Spleen (tissue), 7 donors: ENCODE measurements at regions not wholly inside any gene's neighbourhood (a gene's known extent, or its start where the extent isn't known, plus 50 kb on each side); places are given as distances from the start of the nearest gene placed in this dataset.

ENCODE experiments used
- POLR2A ChIP-seq, 3 donors: fragments of 450-650 bp; IDR thresholded peaks; one replicate each; pipeline ENCODE4 v1.5.1; 2017; ENCODE audit warnings: antibody characterized with exemption in 3 of 3, mild to moderate bottlenecking in 1 of 3
- POLR2AphosphoS5 ChIP-seq, 3 donors: sonication (generic); formaldehyde crosslinking; IDR thresholded peaks; one replicate each; pipeline ENCODE4 v1.5.1; 2017; ENCODE audit warnings: antibody characterized with exemption in 3 of 3
- TF ChIP-seq, protein P1 (sequence below), 11 experiments: fragments of 200-600 bp in 7 of 11; fragments of 450-650 bp in 4 of 11; sonication (generic) in 4 of 11; IDR thresholded peaks in 8 of 11; conservative IDR thresholded peaks in 3 of 11; 1 replicate in 7 of 11; 2 replicates in 4 of 11; pipeline versions ENCODE4 v1.4.0 to v1.8.0; 2016 to 2021; ENCODE audit warnings: antibody characterized with exemption in 11 of 11, inconsistent platforms in 4 of 11, mild to moderate bottlenecking in 1 of 11
- donor health status: DM: no; HTN: no; CAD: no; lungs with moderate emphysema.
- donor health status: DM: no; HTN: no; CAD: no.
- donor health status: DM: no; HTN: no; CAD: no.

DNA sequence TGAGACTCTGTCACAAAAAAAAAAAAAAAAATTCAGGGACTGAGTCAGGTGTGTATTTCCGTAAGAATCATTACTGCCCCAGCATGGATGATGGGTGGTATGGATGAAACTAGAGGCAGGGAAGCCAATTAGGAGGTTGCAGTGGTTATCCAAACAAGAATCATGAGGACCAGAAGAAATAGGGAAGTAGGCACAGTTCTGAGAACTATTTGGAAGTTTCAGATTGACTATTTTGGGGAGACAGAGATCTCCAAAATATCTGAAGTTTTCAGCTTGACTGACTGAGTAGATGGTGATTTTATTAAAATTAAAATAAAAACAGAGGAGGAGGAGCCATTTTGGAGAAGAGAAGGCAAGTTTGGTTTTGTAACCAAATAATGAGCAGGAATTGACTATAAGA is 119.4 kb upstream of the NRBF2 start:
- TF ChIP-seq, protein P1, sequence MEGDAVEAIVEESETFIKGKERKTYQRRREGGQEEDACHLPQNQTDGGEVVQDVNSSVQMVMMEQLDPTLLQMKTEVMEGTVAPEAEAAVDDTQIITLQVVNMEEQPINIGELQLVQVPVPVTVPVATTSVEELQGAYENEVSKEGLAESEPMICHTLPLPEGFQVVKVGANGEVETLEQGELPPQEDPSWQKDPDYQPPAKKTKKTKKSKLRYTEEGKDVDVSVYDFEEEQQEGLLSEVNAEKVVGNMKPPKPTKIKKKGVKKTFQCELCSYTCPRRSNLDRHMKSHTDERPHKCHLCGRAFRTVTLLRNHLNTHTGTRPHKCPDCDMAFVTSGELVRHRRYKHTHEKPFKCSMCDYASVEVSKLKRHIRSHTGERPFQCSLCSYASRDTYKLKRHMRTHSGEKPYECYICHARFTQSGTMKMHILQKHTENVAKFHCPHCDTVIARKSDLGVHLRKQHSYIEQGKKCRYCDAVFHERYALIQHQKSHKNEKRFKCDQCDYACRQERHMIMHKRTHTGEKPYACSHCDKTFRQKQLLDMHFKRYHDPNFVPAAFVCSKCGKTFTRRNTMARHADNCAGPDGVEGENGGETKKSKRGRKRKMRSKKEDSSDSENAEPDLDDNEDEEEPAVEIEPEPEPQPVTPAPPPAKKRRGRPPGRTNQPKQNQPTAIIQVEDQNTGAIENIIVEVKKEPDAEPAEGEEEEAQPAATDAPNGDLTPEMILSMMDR (IDR thresholded peaks at IDR 0.05 in 8 of 11, conservative IDR thresholded peaks at IDR 0.05 in 3 of 11) = no peak
- TF ChIP-seq POLR2AphosphoS5 (IDR thresholded peaks at IDR 0.05) (no peak), POLR2A (IDR thresholded peaks at IDR 0.05) (no peak)
